ENCODE measurements at regions not wholly inside any gene's neighbourhood (a gene's known extent, or its start where the extent isn't known, plus 50 kb on each side); places are given as distances from the start of the nearest gene placed in this dataset.
A peak's percentile ranks its signal among the peaks of the same experiment; 100 is the strongest.

DNA sequence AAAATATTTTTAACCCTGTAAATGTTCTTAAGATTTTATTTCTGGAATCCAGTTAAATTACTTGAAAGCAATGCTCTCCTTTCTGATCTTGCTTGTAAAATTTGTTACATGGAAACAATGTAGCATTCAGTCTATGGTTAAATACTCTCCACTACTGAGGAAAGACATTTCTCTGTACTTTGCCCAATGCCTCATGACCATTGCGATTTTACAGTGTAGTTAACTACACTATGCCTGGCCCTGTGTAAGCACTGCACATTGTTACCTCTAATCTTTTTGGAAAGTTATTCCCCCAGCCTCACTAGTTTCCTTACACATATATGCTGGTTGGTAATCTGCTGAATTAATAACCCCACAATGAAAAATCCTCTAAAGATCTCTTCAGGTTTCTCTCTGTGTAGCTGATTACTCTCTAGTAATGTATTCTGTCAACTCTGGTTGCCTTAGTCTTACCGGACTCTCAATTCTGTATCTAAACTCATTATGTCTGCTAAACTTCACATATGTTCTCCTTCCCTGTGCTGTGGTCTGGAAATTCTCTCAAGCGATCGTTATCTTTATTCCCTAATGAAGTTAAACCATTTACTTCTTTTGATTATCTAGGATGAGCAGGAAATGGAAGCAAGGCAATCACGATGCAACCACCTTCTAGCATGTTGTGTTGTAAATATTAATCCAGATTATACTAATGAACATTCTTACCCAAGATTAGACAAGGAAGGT, 58.7 kb upstream of the TMEM106B start:
- no peaks in the 10 kb centered on the region for H3K4me1 Mint-ChIP-seq
- H3K27ac Mint-ChIP-seq: no peak overlapping the region
- H3K9me3 Mint-ChIP-seq: no peaks in the 10 kb centered on the region
- H3K79me2 ChIP-seq (replicated peaks; ENCODE audit: insufficient read depth): no peaks in the 10 kb centered on the region
- no peaks in the 10 kb centered on the region for H3K9me2 ChIP-seq (ENCODE audit: insufficient read depth)
- no peak for DNase-seq (ENCODE audit: low spot score)
- no peaks in the 10 kb centered on the region for H3K36me3 ChIP-seq (ENCODE audit: insufficient read depth)
- H3K4me3 Mint-ChIP-seq: no peak overlapping the region
- H3K4me1 ChIP-seq (ENCODE audit: insufficient read depth): no peaks in the 10 kb centered on the region
- no peaks in the 10 kb centered on the region for H3K27me3 Mint-ChIP-seq (ENCODE audit: insufficient read depth, low read depth, poor library complexity)
- 0 out of 2 replicates have a peak overlapping the region, but pooled peaks have one; percentile 26 for H2AFZ ChIP-seq
- H3K27me3 ChIP-seq (ENCODE audit: insufficient read depth): no peaks in the 10 kb centered on the region
- no peaks in the 10 kb centered on the region for H4K20me1 ChIP-seq (replicated peaks; ENCODE audit: insufficient read depth)
- ATAC-seq: no peak
- no peak for TF ChIP-seq CREB1 (CRISPR knock-in tag; IDR thresholded peaks at IDR 0.05; ENCODE audit: low read depth)
- TF ChIP-seq CTCF (conservative IDR thresholded peaks at IDR 0.05; ENCODE audit: low read depth in 2 of 2): no peak
- TF ChIP-seq ZNF331 (CRISPR knock-in tag; IDR thresholded peaks at IDR 0.05; ENCODE audit: low read depth): no peak
- TF ChIP-seq JUNB (IDR thresholded peaks at IDR 0.05; ENCODE audit: unreplicated experiment): no peak
- TF ChIP-seq ETS1 (IDR thresholded peaks at IDR 0.05): no peak
- no peak for TF ChIP-seq POLR2AphosphoS5 (IDR thresholded peaks at IDR 0.05; ENCODE audit: low read depth)
- no peak for TF ChIP-seq EZH2phosphoT487 (IDR thresholded peaks at IDR 0.05; ENCODE audit: unreplicated experiment)
- H3K4me3 ChIP-seq: no peak overlapping the region
- no peak overlapping the region for H3K27ac ChIP-seq (ENCODE audit: low read depth)
- H3F3A ChIP-seq (replicated peaks; ENCODE audit: low read depth): no peaks in the 10 kb centered on the region
- no peak overlapping the region for H3K4me2 ChIP-seq
- H3K36me3 Mint-ChIP-seq (ENCODE audit: low read depth): no peaks in the 10 kb centered on the region

- DNase-seq (ENCODE audit: low spot score) (no peak), ATAC-seq (no peak)
- Mint-ChIP-seq H3K36me3 (ENCODE audit: low read depth) (no peaks in the 10 kb centered on the region), H3K27ac (no peak overlapping the region), H3K27me3 (ENCODE audit: insufficient read depth, low read depth, poor library complexity) (no peaks in the 10 kb centered on the region), H3K9me3 (no peaks in the 10 kb centered on the region), H3K4me3 (no peak overlapping the region), H3K4me1 (no peaks in the 10 kb centered on the region)
- Histone ChIP-seq H3K27ac (ENCODE audit: low read depth) (no peak overlapping the region), H3K9me2 (ENCODE audit: insufficient read depth) (no peaks in the 10 kb centered on the region), H3K27me3 (ENCODE audit: insufficient read depth) (no peaks in the 10 kb centered on the region), H3K4me1 (ENCODE audit: insufficient read depth) (no peaks in the 10 kb centered on the region), H3K79me2 (replicated peaks; ENCODE audit: insufficient read depth) (no peaks in the 10 kb centered on the region), H3K4me2 (no peak overlapping the region), H2AFZ (no peak overlapping the region), H3K36me3 (ENCODE audit: insufficient read depth) (no peaks in the 10 kb centered on the region), H3F3A (replicated peaks; ENCODE audit: low read depth) (no peaks in the 10 kb centered on the region), H4K20me1 (replicated peaks; ENCODE audit: insufficient read depth) (no peaks in the 10 kb centered on the region), H3K4me3 (no peak overlapping the region)
- no peak for TF ChIP-seq ZNF331 (CRISPR knock-in tag; IDR thresholded peaks at IDR 0.05; ENCODE audit: low read depth)
- no peak for TF ChIP-seq CREB1 (CRISPR knock-in tag; IDR thresholded peaks at IDR 0.05; ENCODE audit: low read depth)
- TF ChIP-seq POLR2AphosphoS5 (IDR thresholded peaks at IDR 0.05; ENCODE audit: low read depth): no peak
- TF ChIP-seq REST (IDR thresholded peaks at IDR 0.05; ENCODE audit: unreplicated experiment): no peak
Measured at GRCh38 chr7:12154119-12154518, 57.0 kb upstream of the TMEM106B start.
